Vagina (tissue), 2 donors: ENCODE measurements at regions not wholly inside any gene's neighbourhood (a gene's known extent, or its start where the extent isn't known, plus 50 kb on each side); places are given as distances from the start of the nearest gene placed in this dataset.

Source experiments
- DNase-seq, 2 donors: peaks; one replicate each; pipeline ENCODE4 v3.0.0-alpha.2; 2017; ENCODE audit errors: extremely low spot score in 2 of 2
- H3K27ac ChIP-seq: fragments of 200-600 bp; sonication (generic); one replicate; pipeline ENCODE4 v1.5.1; 2019
- H3K27me3 ChIP-seq: fragments of 200-600 bp; sonication (generic); one replicate; pipeline ENCODE4 v1.5.1; 2019
- H3K36me3 ChIP-seq, 2 donors: fragments of 200-600 bp; sonication (generic); one replicate each; pipeline ENCODE4 v1.5.1; 2017 to 2019
- H3K4me1 ChIP-seq: fragments of 200-600 bp; sonication (generic); one replicate; pipeline ENCODE4 v1.5.1; 2019
- H3K4me3 ChIP-seq, 2 donors: fragments of 200-600 bp; sonication (generic); 1 replicate in 1 of 2; 2 replicates in 1 of 2; pipeline ENCODE4 v1.5.1; 2016 to 2019
- H3K9me3 ChIP-seq: fragments of 200-600 bp; sonication (generic); one replicate; pipeline ENCODE4 v1.5.1; 2019
- CTCF ChIP-seq, 3 experiments: fragments of 450-650 bp in 2 of 3; fragments of 200-600 bp in 1 of 3; sonication (generic) in 1 of 3; IDR thresholded peaks; one replicate each; pipeline ENCODE4 v1.5.1; 2017 to 2019; ENCODE audit warnings: antibody characterized with exemption in 3 of 3, mild to moderate bottlenecking in 2 of 3, moderate library complexity in 2 of 3
- POLR2A ChIP-seq, 2 donors: fragments of 450-650 bp; IDR thresholded peaks; one replicate each; pipeline ENCODE4 v1.6.1; 2017; ENCODE audit warnings: antibody characterized with exemption in 2 of 2, mild to moderate bottlenecking in 2 of 2, moderate library complexity in 2 of 2
- POLR2AphosphoS5 ChIP-seq, 2 donors: sonication (generic); formaldehyde crosslinking; IDR thresholded peaks; one replicate each; pipeline ENCODE4 v1.9.0; 2017; ENCODE audit warnings: antibody characterized with exemption in 2 of 2, mild to moderate bottlenecking in 2 of 2, low read depth in 1 of 2; ENCODE audit not compliant: insufficient read depth in 1 of 2
- intact Hi-C: fragments of 100-400 bp; cut with DNase I; formaldehyde crosslinking; loops from one replicate; pipeline ENCODE4 v1.15.1; 2023

- intact Hi-C loops = no loop called here
Observed at GRCh38 chr3:87607234-87607633, 330.9 kb upstream of the POU1F1 start.

GRCh38 chr3:87595798-87596197 lies 319.4 kb upstream of the POU1F1 start:
- no peak for DNase-seq
- no peak overlapping the region for H3K27ac ChIP-seq
- intact Hi-C loops = no loop called here
- no peaks in the 10 kb centered on the region for H3K27me3 ChIP-seq
- H3K4me3 ChIP-seq = no peak overlapping the region
- H3K36me3 ChIP-seq = no peaks in the 10 kb centered on the region
- no peak for TF ChIP-seq POLR2AphosphoS5 (IDR thresholded peaks at IDR 0.05; ENCODE audit: insufficient read depth in 1 of 2, low read depth in 1 of 2)
- TF ChIP-seq CTCF (IDR thresholded peaks at IDR 0.05) = no peak
- no peak for TF ChIP-seq POLR2A (IDR thresholded peaks at IDR 0.05)
- no peaks in the 10 kb centered on the region for H3K4me1 ChIP-seq
- H3K9me3 ChIP-seq = no peaks in the 10 kb centered on the region

More at GRCh38 chr3:87607234-87607633, 330.9 kb upstream of the POU1F1 start:
- TF ChIP-seq CTCF (IDR thresholded peaks at IDR 0.05) = no peak
- TF ChIP-seq POLR2A (IDR thresholded peaks at IDR 0.05) = no peak
- TF ChIP-seq POLR2AphosphoS5 (IDR thresholded peaks at IDR 0.05; ENCODE audit: insufficient read depth in 1 of 2, low read depth in 1 of 2) = no peak
- no peaks in the 10 kb centered on the region for H3K27me3 ChIP-seq
- DNase-seq = no peak
- no peak overlapping the region for H3K4me3 ChIP-seq
- H3K4me1 ChIP-seq = no peaks in the 10 kb centered on the region
- no peak overlapping the region for H3K27ac ChIP-seq
- no peaks in the 10 kb centered on the region for H3K36me3 ChIP-seq
- H3K9me3 ChIP-seq = no peaks in the 10 kb centered on the region

GRCh38 chr3:87581240-87581639 lies 304.9 kb upstream of the POU1F1 start:
- TF ChIP-seq POLR2A (IDR thresholded peaks at IDR 0.05) (no peak), CTCF (IDR thresholded peaks at IDR 0.05) (no peak), POLR2AphosphoS5 (IDR thresholded peaks at IDR 0.05; ENCODE audit: insufficient read depth in 1 of 2, low read depth in 1 of 2) (no peak)

GRCh38 chr3:87576752-87577151 lies 300.4 kb upstream of the POU1F1 start:
- no peak overlapping the region for H3K4me3 ChIP-seq
- DNase-seq = no peak
- H3K9me3 ChIP-seq = no peaks in the 10 kb centered on the region
- no peak overlapping the region for H3K27ac ChIP-seq
- intact Hi-C loops = no loop called here
- no peak for TF ChIP-seq POLR2AphosphoS5 (IDR thresholded peaks at IDR 0.05; ENCODE audit: insufficient read depth in 1 of 2, low read depth in 1 of 2)
- TF ChIP-seq POLR2A (IDR thresholded peaks at IDR 0.05) = no peak
- TF ChIP-seq CTCF (IDR thresholded peaks at IDR 0.05) = no peak
- no peaks in the 10 kb centered on the region for H3K27me3 ChIP-seq
- H3K36me3 ChIP-seq = no peaks in the 10 kb centered on the region
- H3K4me1 ChIP-seq = no peaks in the 10 kb centered on the region

More at GRCh38 chr3:87581240-87581639, 304.9 kb upstream of the POU1F1 start:
- H3K4me3 ChIP-seq = no peak overlapping the region
- intact Hi-C loops = no loop called here
- DNase-seq = no peak
- H3K9me3 ChIP-seq = no peaks in the 10 kb centered on the region
- no peak overlapping the region for H3K27ac ChIP-seq
- no peaks in the 10 kb centered on the region for H3K4me1 ChIP-seq
- no peaks in the 10 kb centered on the region for H3K36me3 ChIP-seq
- H3K27me3 ChIP-seq = no peaks in the 10 kb centered on the region

GRCh38 chr3:87575550-87575949 lies 299.2 kb upstream of the POU1F1 start:
- DNase-seq = no peak
- no peaks in the 10 kb centered on the region for H3K27me3 ChIP-seq
- no peaks in the 10 kb centered on the region for H3K9me3 ChIP-seq
- TF ChIP-seq CTCF (IDR thresholded peaks at IDR 0.05) (no peak), POLR2A (IDR thresholded peaks at IDR 0.05) (no peak), POLR2AphosphoS5 (IDR thresholded peaks at IDR 0.05; ENCODE audit: insufficient read depth in 1 of 2, low read depth in 1 of 2) (no peak)
- intact Hi-C loops = no loop called here
- H3K4me3 ChIP-seq = no peak overlapping the region
- H3K4me1 ChIP-seq = no peaks in the 10 kb centered on the region
- H3K36me3 ChIP-seq = no peaks in the 10 kb centered on the region
- H3K27ac ChIP-seq = no peak overlapping the region
